ENCODE measurements at regions not wholly inside any gene's neighbourhood (a gene's known extent, or its start where the extent isn't known, plus 50 kb on each side); places are given as distances from the start of the nearest gene placed in this dataset.

- Histone ChIP-seq H3K27me3 (no peaks in the 10 kb centered on the region), H3K9me3 (no peaks in the 10 kb centered on the region), H3K27ac (no peak overlapping the region), H3K4me1 (no peaks in the 10 kb centered on the region), H3K36me3 (replicated peaks in 1 of 2; ENCODE audit: insufficient read depth in 1 of 2, low read depth in 2 of 2) (no peaks in the 10 kb centered on the region), H3K4me3 (no peak overlapping the region)
- intact Hi-C loops (cut with DNase I) = no loop called here
- ATAC-seq (no peak), DNase-seq (no peak)
- TF ChIP-seq POLR2A (IDR thresholded peaks at IDR 0.05) = no peak
- no peak for TF ChIP-seq CTCF (IDR thresholded peaks at IDR 0.05)
- 15 to 23% methylated on average over 4 of the region's 4 CpGs for WGBS, 2 donors
These were observed 321.9 kb upstream of the GIMD1 start for GRCh38 chr4:106690487-106690886.

GRCh38 chr4:106687026-106687425 is 318.4 kb upstream of the GIMD1 start:
- intact Hi-C loops (cut with DNase I) = no loop called here
- Histone ChIP-seq H3K4me1 (no peaks in the 10 kb centered on the region), H3K9me3 (no peaks in the 10 kb centered on the region), H3K27me3 (no peaks in the 10 kb centered on the region), H3K27ac (no peak overlapping the region), H3K4me3 (no peak overlapping the region), H3K36me3 (replicated peaks in 1 of 2; ENCODE audit: insufficient read depth in 1 of 2, low read depth in 2 of 2) (no peaks in the 10 kb centered on the region)
- TF ChIP-seq CTCF (IDR thresholded peaks at IDR 0.05) (no peak), POLR2A (IDR thresholded peaks at IDR 0.05) (no peak)
- DNase-seq = no peak
- ATAC-seq = no peak

- ATAC-seq = no peak
These were observed 312.9 kb upstream of the GIMD1 start for GRCh38 chr4:106681381-106681921.

GRCh38 chr4:106679063-106679462 is 310.5 kb upstream of the GIMD1 start:
- H3K4me3 ChIP-seq = no peak overlapping the region
- ATAC-seq = no peak
- H3K27me3 ChIP-seq = no peaks in the 10 kb centered on the region
- H3K4me1 ChIP-seq = no peaks in the 10 kb centered on the region
- H3K36me3 ChIP-seq (replicated peaks in 1 of 2; ENCODE audit: insufficient read depth in 1 of 2, low read depth in 2 of 2) = no peaks in the 10 kb centered on the region
- TF ChIP-seq CTCF (IDR thresholded peaks at IDR 0.05) (no peak), POLR2A (IDR thresholded peaks at IDR 0.05) (no peak)
- no peak for DNase-seq
- no peak overlapping the region for H3K27ac ChIP-seq
- WGBS, 2 donors = 20 to 43% methylated on average over 1 of the region's 1 CpG
- intact Hi-C loops (cut with DNase I) = no loop called here
- H3K9me3 ChIP-seq = no peaks in the 10 kb centered on the region

More at GRCh38 chr4:106681381-106681921, 312.9 kb upstream of the GIMD1 start:
- H3K9me3 ChIP-seq = no peaks in the 10 kb centered on the region
- H3K36me3 ChIP-seq (replicated peaks in 1 of 2; ENCODE audit: insufficient read depth in 1 of 2, low read depth in 2 of 2) = no peaks in the 10 kb centered on the region
- H3K27me3 ChIP-seq = no peaks in the 10 kb centered on the region
- no peak for TF ChIP-seq CTCF (IDR thresholded peaks at IDR 0.05)
- no peak for TF ChIP-seq POLR2A (IDR thresholded peaks at IDR 0.05)
- no peak overlapping the region for H3K4me3 ChIP-seq
- no peak overlapping the region for H3K27ac ChIP-seq
- intact Hi-C loops (cut with DNase I) = no loop called here
- peak in 1 of 4 donors; percentile 7 for DNase-seq
- no peaks in the 10 kb centered on the region for H3K4me1 ChIP-seq
- WGBS, 2 donors = 69 to 86% methylated on average over 3 to 24 of the region's 24 CpGs

- Histone ChIP-seq H3K27ac (no peak overlapping the region), H3K36me3 (replicated peaks in 1 of 2; ENCODE audit: insufficient read depth in 1 of 2, low read depth in 2 of 2) (no peaks in the 10 kb centered on the region), H3K4me3 (no peak overlapping the region), H3K27me3 (no peaks in the 10 kb centered on the region), H3K4me1 (no peaks in the 10 kb centered on the region), H3K9me3 (no peaks in the 10 kb centered on the region)
- DNase-seq (no peak), ATAC-seq (no peak)
- intact Hi-C loops (cut with DNase I) = no loop called here
- TF ChIP-seq POLR2A (IDR thresholded peaks at IDR 0.05) (no peak), CTCF (IDR thresholded peaks at IDR 0.05) (no peak)
These were observed 308.6 kb upstream of the GIMD1 start for GRCh38 chr4:106677213-106677612.
